ENCODE measurements at regions not wholly inside any gene's neighbourhood (a gene's known extent, or its start where the extent isn't known, plus 50 kb on each side); places are given as distances from the start of the nearest gene placed in this dataset.
"Not testable (repeated sequence)": the region's sequence is repeated elsewhere in the genome, so short reads cannot be mapped to it uniquely, and the experiment has no call there.

DNA sequence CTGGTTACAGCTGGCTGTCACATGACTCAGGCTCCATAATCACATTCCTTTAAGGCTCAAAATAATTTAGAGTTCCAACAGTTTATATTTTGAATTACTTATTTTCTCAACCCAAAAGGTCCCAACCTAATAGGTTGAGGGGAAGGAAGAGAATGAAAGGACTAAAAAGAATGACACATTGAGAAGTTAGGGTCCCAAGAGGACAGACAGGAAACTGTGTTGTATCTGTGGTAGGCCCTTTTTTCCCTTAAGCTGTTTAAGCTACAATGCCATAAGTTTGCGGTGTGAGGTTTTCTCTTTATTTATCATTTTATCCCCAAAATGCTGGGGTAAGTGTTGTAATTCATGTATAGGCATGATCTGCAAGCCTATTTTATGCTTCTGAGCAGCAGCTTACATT lies 290.2 kb downstream of the ZNF674 start:
- no peaks in the 10 kb centered on the region for H3K36me3 Mint-ChIP-seq (ENCODE audit: low read depth)
- H3K9me3 Mint-ChIP-seq = no peaks in the 10 kb centered on the region
- H3K27ac Mint-ChIP-seq = no peak overlapping the region
- no peaks in the 10 kb centered on the region for H3K27me3 Mint-ChIP-seq
- H3K4me3 Mint-ChIP-seq = no peak overlapping the region
- H3K4me1 Mint-ChIP-seq (ENCODE audit: low read depth) = no peaks in the 10 kb centered on the region
- intact Hi-C loops (cut with micrococcal nuclease) = no loop called here

DNA sequence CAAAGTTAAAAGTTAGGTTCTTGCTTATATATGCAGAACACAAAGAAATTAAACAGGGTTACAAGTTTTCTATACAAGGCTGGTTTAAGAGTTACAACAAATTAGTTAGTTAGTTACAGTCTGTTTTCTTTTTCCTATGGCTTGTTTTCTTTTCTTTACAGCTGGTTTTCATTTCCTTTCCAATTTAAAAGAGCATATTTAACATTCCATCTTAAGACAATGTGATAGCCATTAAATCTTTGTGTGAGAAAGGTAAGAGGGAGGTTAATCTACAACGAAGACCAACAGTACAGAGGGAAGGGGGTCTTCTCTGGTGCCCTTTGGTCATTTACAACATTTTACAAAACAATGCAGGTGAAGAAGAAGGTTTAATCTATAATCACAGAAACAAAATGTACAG lies 290.6 kb downstream of the ZNF674 start:
- Mint-ChIP-seq H3K4me1 (ENCODE audit: low read depth) (no peaks in the 10 kb centered on the region), H3K27me3 (no peaks in the 10 kb centered on the region), H3K9me3 (no peaks in the 10 kb centered on the region), H3K4me3 (no peak overlapping the region), H3K27ac (no peak overlapping the region), H3K36me3 (ENCODE audit: low read depth) (no peaks in the 10 kb centered on the region)
- intact Hi-C loops (cut with micrococcal nuclease) = no loop called here

DNA sequence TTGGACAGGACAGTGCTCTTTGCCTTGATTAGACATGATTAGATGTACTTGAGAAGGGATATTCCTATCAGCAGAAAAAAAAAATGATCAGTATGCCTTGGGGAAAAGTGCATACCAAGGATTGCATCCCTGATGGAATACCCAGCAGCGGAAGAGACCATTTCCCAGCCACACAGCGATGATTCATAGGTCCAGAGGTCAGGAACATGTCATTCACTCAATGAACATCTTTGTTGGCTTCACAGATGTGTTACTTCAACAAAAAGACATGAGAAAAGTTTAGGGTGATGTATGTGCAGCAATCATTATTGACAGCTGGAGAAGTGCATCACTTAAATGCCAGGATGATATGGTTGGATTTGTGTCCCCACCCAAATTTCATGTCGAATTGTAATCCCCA lies 293.5 kb downstream of the ZNF674 start:
- Mint-ChIP-seq H3K27ac (no peak overlapping the region), H3K27me3 (no peaks in the 10 kb centered on the region), H3K36me3 (ENCODE audit: low read depth) (no peaks in the 10 kb centered on the region), H3K9me3 (no peaks in the 10 kb centered on the region), H3K4me1 (ENCODE audit: low read depth) (no peaks in the 10 kb centered on the region), H3K4me3 (no peak overlapping the region)
- intact Hi-C loops (cut with micrococcal nuclease) = no loop called here

DNA sequence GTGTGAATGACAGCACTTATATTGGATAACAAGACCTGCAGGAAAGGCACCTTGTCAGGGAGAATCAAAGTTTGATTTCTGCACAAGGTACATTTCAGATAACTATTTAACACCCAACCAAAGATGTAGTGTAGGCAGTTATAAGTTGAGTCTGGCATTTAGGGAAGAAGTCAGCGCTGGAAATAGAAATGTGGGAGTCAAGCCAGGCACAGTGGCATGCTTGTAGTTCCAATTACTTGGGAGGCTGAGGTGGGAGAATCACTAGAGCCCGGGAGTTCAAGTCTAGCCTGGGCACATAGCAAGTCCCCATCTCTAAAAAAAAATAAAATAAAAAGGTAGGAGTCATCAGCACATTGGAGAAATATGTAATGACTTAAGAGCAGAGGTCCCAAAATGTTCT lies 295.1 kb downstream of the ZNF674 start:
- no peak overlapping the region for H3K27ac Mint-ChIP-seq
- no peaks in the 10 kb centered on the region for H3K27me3 Mint-ChIP-seq
- H3K9me3 Mint-ChIP-seq = peaks cover 7% of the 10 kb centered on the region
- H3K4me1 Mint-ChIP-seq (ENCODE audit: low read depth) = no peaks in the 10 kb centered on the region
- intact Hi-C loops (cut with micrococcal nuclease) = no loop called here
- H3K36me3 Mint-ChIP-seq (ENCODE audit: low read depth) = no peaks in the 10 kb centered on the region
- no peak overlapping the region for H3K4me3 Mint-ChIP-seq

DNA sequence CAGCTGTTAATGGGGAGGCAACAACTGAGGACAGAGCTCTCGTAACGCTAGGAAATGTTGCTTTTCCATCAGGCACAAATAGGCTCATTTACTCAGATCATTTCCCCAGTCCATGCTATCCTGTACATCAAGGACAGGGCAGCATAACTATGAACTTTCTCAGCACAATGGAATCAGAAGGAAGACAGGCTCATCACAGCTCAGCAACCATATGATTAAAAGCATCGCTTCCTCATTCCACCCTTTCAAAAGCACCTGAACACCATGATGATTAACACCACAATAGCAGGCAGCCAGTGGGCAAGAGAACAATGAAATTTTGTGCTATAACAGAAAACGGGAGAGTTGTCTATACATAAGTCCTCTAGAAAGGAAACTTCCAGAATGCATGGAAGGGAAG lies 297.8 kb downstream of the ZNF674 start:
- Mint-ChIP-seq H3K36me3 (ENCODE audit: low read depth) (no peaks in the 10 kb centered on the region), H3K4me3 (no peak overlapping the region), H3K27ac (no peak overlapping the region), H3K27me3 (no peaks in the 10 kb centered on the region), H3K9me3 (peaks cover 11% of the 10 kb centered on the region), H3K4me1 (ENCODE audit: low read depth) (no peaks in the 10 kb centered on the region)
- intact Hi-C loops (cut with micrococcal nuclease) = no loop called here

DNA sequence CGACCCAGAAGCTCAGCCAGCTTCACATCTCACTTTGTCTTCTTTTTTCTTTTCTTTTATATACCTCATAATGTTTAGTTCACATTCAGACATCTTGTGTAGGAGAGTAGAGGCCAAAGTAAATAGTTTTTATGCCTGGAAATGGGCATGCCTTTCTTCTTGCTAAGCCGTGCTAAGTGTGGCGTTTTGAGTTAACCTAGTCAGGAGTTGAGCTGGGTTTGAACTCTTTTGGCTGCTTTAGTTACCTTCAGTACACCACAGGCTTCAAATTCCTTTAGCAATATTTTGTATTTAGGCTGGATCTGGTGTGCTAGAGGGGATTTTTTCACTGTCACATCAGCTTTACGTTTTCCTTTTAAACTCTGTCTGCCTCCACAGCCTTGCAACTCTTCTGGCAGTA lies 300.8 kb downstream of the ZNF674 start:
- Mint-ChIP-seq H3K4me3 (no peak overlapping the region), H3K36me3 (ENCODE audit: low read depth) (no peaks in the 10 kb centered on the region), H3K4me1 (ENCODE audit: low read depth) (no peaks in the 10 kb centered on the region), H3K9me3 (peaks cover 11% of the 10 kb centered on the region), H3K27ac (no peak overlapping the region), H3K27me3 (no peaks in the 10 kb centered on the region)
- intact Hi-C loops (cut with micrococcal nuclease) = no loop called here

DNA sequence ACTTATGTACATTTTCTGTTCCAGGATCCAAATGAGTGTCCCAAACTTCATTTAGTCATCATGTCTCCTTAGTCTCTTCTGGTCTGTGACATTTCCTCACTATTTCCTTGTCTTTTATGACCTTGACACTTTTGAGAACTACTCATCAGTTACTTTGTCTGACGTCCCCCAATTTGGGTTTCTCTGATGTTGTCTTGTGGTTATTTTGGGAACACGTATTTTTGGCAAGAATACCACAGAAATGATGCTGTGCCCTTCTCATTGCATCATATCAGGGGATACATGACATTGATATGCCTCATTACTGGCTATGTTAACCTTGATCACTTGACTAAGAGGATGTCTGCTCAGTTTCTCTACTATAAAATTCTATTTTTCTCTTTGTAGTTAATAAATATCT lies 308.8 kb downstream of the ZNF674 start:
- Mint-ChIP-seq H3K27ac (no peak overlapping the region), H3K4me3 (no peak overlapping the region), H3K36me3 (ENCODE audit: low read depth) (no peaks in the 10 kb centered on the region), H3K27me3 (no peaks in the 10 kb centered on the region), H3K4me1 (ENCODE audit: low read depth) (no peaks in the 10 kb centered on the region), H3K9me3 (no peaks in the 10 kb centered on the region)
- intact Hi-C loops (cut with micrococcal nuclease) = no loop called here

DNA sequence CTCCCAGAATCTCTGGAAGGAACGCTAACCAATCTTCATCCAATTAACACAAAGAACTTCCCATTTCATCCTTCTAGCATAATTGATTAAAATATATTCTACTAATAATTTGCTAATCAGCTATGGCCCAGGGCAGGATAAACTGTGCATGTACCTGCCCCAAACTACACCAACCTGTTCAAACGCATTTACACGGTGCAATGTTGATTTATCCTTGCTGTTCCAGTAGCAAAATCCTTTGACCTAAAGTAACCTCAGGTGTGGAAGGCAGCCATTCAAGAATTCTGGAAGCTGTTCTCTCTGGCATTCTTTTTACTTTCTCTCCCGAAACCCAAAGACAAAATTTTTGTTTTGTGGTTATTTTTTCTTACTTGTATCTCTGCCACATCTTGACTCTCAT lies 309.4 kb downstream of the ZNF674 start:
- H3K27me3 Mint-ChIP-seq = no peaks in the 10 kb centered on the region
- no peaks in the 10 kb centered on the region for H3K4me1 Mint-ChIP-seq (ENCODE audit: low read depth)
- intact Hi-C loops (cut with micrococcal nuclease) = no loop called here
- H3K9me3 Mint-ChIP-seq = no peaks in the 10 kb centered on the region
- no peaks in the 10 kb centered on the region for H3K36me3 Mint-ChIP-seq (ENCODE audit: low read depth)
- H3K27ac Mint-ChIP-seq = no peak overlapping the region
- H3K4me3 Mint-ChIP-seq = no peak overlapping the region

DNA sequence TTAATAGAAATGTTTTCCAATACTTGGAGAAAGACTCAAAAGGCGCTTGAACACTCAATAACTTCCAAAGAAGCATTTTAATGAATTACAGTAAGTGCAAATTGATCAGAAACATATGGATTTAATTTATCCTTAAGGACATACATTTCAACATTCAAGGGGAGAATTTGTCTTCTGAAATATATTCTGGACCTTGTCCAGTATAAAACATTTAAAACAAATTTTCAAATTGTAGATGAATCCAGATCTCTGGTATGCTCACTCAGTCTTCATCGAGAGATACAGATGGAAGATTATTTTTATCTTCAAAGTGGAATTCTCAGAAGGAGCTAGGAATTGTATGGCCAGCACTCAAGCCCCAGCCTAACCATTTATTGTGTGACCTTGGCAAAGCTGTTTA lies 310.4 kb downstream of the ZNF674 start:
- Mint-ChIP-seq H3K9me3 (no peaks in the 10 kb centered on the region), H3K27me3 (no peaks in the 10 kb centered on the region), H3K4me3 (no peak overlapping the region), H3K36me3 (ENCODE audit: low read depth) (no peaks in the 10 kb centered on the region), H3K4me1 (ENCODE audit: low read depth) (no peaks in the 10 kb centered on the region), H3K27ac (no peak overlapping the region)
- intact Hi-C loops (cut with micrococcal nuclease) = no loop called here

DNA sequence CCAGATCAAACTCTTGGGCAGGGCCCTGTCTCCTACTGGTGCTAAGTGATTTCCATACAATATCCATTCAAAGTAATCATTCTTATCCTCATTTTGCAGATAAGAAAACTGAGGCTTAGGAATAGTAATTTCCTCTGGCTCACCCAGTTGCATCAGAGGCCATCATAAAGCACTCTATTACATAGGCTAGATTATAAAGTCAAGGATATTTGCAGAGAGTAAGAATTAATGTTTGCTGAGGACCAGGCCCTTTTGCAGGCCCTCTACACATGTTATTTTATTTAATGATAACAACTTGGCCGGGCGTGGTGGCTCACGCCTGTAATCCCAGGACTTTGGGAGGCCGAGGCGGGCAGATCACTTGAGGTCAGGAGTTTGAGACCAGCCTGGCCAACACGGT lies 316.8 kb downstream of the ZNF674 start:
- H3K27ac Mint-ChIP-seq = no peak overlapping the region
- H3K4me3 Mint-ChIP-seq = no peak overlapping the region
- H3K4me1 Mint-ChIP-seq (ENCODE audit: low read depth) = no peaks in the 10 kb centered on the region
- no peaks in the 10 kb centered on the region for H3K27me3 Mint-ChIP-seq
- no peaks in the 10 kb centered on the region for H3K9me3 Mint-ChIP-seq
- intact Hi-C loops (cut with micrococcal nuclease) = no loop called here
- no peaks in the 10 kb centered on the region for H3K36me3 Mint-ChIP-seq (ENCODE audit: low read depth)

DNA sequence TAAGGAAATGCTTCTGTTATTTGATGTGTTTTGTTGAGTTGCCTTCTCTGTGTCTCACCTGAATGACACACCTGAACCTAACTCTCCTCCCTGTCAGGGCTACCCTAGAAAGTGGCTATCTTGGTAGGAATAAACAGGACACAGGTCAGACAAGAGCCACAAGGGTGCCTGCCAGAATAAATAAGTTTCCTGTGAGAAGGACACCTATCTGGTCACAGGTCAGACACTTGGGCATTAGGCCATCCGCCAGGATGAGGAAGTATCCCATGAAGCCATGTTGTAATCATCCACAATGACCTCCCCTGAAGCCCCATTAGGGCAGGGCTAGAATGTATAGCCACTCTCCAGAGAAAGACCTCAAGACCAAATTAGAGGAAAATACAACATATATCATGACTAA lies 318.8 kb downstream of the ZNF674 start:
- H3K27me3 Mint-ChIP-seq = no peaks in the 10 kb centered on the region
- no peak overlapping the region for H3K27ac Mint-ChIP-seq
- no peaks in the 10 kb centered on the region for H3K36me3 Mint-ChIP-seq (ENCODE audit: low read depth)
- H3K4me1 Mint-ChIP-seq (ENCODE audit: low read depth) = no peaks in the 10 kb centered on the region
- no peak overlapping the region for H3K4me3 Mint-ChIP-seq
- no peaks in the 10 kb centered on the region for H3K9me3 Mint-ChIP-seq
- intact Hi-C loops (cut with micrococcal nuclease) = no loop called here

DNA sequence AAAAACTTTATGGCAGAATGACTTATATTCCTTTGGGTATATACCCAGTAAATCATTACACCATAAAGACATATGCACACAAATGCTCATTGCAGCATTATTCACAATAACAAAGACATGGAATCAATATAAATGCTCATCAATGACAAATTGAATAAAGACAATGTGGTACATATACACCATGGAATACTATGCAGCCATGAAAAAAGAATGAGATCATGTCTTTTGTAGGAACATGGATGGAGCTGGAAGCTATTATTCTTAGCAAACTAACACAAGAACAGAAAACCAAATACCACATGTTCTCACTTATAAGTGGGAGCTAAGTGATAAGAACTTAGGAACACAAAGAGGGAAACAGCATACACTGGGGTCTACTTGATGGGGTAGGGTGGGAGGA lies 321.7 kb downstream of the ZNF674 start:
- H3K9me3 Mint-ChIP-seq; H3K27ac Mint-ChIP-seq; H3K27me3 Mint-ChIP-seq; intact Hi-C loops (cut with micrococcal nuclease); H3K4me1 Mint-ChIP-seq (ENCODE audit: low read depth); H3K36me3 Mint-ChIP-seq (ENCODE audit: low read depth); H3K4me3 Mint-ChIP-seq: not testable (repeated sequence)

DNA sequence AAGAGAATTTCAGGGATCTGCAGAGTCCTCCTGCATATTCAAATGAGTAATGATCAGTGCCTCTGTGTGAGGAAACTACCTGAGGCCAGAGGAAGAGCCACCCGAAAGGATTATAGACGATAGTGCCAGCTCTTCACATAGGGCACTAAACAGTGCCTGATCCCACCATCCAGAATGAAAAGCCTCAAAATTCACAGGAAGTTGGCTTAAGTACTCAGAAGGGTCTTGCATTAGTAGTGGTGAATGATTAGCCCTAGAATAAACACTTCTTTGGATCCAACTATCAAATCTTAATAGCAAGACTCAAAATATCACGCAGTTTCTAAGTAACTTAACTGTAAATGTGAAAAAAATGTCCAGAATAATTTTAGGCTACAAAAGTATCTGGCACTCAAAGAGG lies 324.4 kb downstream of the ZNF674 start:
- intact Hi-C loops (cut with micrococcal nuclease) = no loop called here
- Mint-ChIP-seq H3K4me3 (no peak overlapping the region), H3K4me1 (ENCODE audit: low read depth) (no peaks in the 10 kb centered on the region)

DNA sequence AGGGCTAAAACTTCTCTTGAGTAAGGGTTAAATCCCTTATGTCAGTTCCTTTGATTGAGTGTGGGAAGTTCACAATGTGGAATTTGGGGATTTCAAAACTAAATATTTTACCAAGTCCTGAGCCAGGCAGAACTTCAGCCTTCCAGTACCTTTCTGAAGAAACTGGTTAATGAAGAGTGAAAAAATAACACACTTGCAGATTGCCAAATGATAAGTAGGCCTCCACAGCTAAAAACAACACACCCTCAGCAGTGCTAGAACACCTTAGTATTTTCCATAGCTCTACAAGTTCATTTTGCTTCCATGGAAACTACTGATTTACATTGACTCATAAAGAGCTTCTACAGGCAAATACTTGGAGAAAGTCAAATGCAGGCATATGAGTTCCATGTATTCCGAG lies 326.8 kb downstream of the ZNF674 start:
- Mint-ChIP-seq H3K27me3 (no peaks in the 10 kb centered on the region), H3K9me3 (no peaks in the 10 kb centered on the region), H3K4me1 (ENCODE audit: low read depth) (no peaks in the 10 kb centered on the region), H3K36me3 (ENCODE audit: low read depth) (no peaks in the 10 kb centered on the region), H3K4me3 (no peak overlapping the region), H3K27ac (no peak overlapping the region)
- intact Hi-C loops (cut with micrococcal nuclease) = no loop called here

More for the DNA sequence above, 324.4 kb downstream of the ZNF674 start:
- Mint-ChIP-seq H3K9me3 (no peaks in the 10 kb centered on the region), H3K27ac (no peak overlapping the region), H3K36me3 (ENCODE audit: low read depth) (no peaks in the 10 kb centered on the region), H3K27me3 (no peaks in the 10 kb centered on the region)

DNA sequence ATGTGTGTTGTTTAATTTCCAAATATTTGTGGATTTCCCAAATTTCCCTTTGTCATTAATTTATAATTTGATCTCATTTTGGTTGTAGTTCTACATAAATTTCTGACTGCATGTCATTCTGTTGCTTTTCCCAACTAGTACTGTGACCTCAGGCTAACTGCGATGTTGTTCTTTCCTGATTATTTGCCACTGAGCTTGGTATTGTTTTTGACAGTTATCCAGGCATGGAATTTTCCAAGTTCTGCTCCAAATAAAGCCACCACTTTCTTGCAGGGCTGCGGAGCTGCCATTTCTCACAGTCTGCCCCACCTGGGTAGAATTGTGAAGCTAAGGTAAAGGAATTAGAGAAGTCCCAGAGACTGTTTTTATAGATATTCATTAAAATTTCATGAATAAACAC lies 328.8 kb downstream of the ZNF674 start:
- Mint-ChIP-seq H3K4me3 (no peak overlapping the region), H3K36me3 (ENCODE audit: low read depth) (no peaks in the 10 kb centered on the region), H3K27me3 (no peaks in the 10 kb centered on the region), H3K4me1 (ENCODE audit: low read depth) (no peaks in the 10 kb centered on the region), H3K27ac (no peak overlapping the region), H3K9me3 (no peaks in the 10 kb centered on the region)
- intact Hi-C loops (cut with micrococcal nuclease) = no loop called here

DNA sequence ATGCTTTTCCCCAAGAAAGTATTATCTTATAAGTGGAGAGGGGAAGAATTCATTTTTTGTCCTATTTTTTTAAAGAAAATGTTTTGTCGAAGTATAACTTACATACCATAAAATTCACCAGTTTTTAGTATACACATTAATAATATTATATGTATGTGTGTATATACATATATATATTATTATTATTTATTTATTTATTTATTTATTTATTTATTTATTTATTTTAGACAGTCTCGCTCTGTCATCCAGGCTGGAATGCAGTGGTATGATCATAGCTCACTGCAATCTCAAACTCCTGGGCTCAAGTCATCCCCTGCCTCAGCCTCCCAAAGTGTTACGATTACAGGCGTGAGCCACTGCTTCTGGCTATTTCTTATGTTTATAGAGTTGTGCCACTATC lies 334.1 kb downstream of the ZNF674 start:
- no peak overlapping the region for H3K27ac Mint-ChIP-seq
- no peaks in the 10 kb centered on the region for H3K4me1 Mint-ChIP-seq (ENCODE audit: low read depth)
- no peaks in the 10 kb centered on the region for H3K9me3 Mint-ChIP-seq
- no peaks in the 10 kb centered on the region for H3K36me3 Mint-ChIP-seq (ENCODE audit: low read depth)
- H3K27me3 Mint-ChIP-seq = no peaks in the 10 kb centered on the region
- H3K4me3 Mint-ChIP-seq = no peak overlapping the region
- intact Hi-C loops (cut with micrococcal nuclease) = no loop called here
